ENCODE measurements at regions not wholly inside any gene's neighbourhood (a gene's known extent, or its start where the extent isn't known, plus 50 kb on each side); places are given as distances from the start of the nearest gene placed in this dataset.

- TF ChIP-seq, protein P1, sequence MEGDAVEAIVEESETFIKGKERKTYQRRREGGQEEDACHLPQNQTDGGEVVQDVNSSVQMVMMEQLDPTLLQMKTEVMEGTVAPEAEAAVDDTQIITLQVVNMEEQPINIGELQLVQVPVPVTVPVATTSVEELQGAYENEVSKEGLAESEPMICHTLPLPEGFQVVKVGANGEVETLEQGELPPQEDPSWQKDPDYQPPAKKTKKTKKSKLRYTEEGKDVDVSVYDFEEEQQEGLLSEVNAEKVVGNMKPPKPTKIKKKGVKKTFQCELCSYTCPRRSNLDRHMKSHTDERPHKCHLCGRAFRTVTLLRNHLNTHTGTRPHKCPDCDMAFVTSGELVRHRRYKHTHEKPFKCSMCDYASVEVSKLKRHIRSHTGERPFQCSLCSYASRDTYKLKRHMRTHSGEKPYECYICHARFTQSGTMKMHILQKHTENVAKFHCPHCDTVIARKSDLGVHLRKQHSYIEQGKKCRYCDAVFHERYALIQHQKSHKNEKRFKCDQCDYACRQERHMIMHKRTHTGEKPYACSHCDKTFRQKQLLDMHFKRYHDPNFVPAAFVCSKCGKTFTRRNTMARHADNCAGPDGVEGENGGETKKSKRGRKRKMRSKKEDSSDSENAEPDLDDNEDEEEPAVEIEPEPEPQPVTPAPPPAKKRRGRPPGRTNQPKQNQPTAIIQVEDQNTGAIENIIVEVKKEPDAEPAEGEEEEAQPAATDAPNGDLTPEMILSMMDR (IDR thresholded peaks at IDR 0.05) = no peak
- Mint-ChIP-seq H3K9me3 (no peaks in the 10 kb centered on the region), H3K27ac (no peak overlapping the region), H3K27me3 (no peaks in the 10 kb centered on the region), H3K4me3 (no peak overlapping the region), H3K4me1 (no peaks in the 10 kb centered on the region), H3K36me3 (ENCODE audit: low read depth) (no peaks in the 10 kb centered on the region)
- CTCF ChIA-PET = no interaction called here
- POLR2A ChIA-PET = no interaction called here
- DNase-seq (no peak), ATAC-seq (ENCODE audit: low read depth) (no peak)
- intact Hi-C loops (cut with micrococcal nuclease) = no loop called here
Observed at GRCh38 chr2:217694291-217694690, 308.5 kb downstream of the TNS1 start.

GRCh38 chr2:217693363-217693762 is 309.4 kb downstream of the TNS1 start:
- ATAC-seq (ENCODE audit: low read depth) = no peak

GRCh38 chr2:217691920-217692666 is 310.7 kb downstream of the TNS1 start:
- POLR2A ChIA-PET = no interaction called here
- ATAC-seq (ENCODE audit: low read depth) (no peak), DNase-seq (no peak)
- Mint-ChIP-seq H3K4me1 (no peaks in the 10 kb centered on the region), H3K4me3 (no peak overlapping the region), H3K9me3 (no peaks in the 10 kb centered on the region), H3K27ac (no peak overlapping the region), H3K36me3 (ENCODE audit: low read depth) (no peaks in the 10 kb centered on the region), H3K27me3 (peaks cover 5% of the 10 kb centered on the region)
- CTCF ChIA-PET = interaction anchor here (1.7 kb wide), 1 partner anchor 21 kb away, joined by 5 read pairs; no protein-coding TSS in a partner anchor
- TF ChIP-seq, protein P1 (IDR thresholded peaks at IDR 0.05) = no peak
- intact Hi-C loops (cut with micrococcal nuclease) = no loop called here

More at GRCh38 chr2:217693363-217693762, 309.4 kb downstream of the TNS1 start:
- ChIA-PET POLR2A (no interaction called here), CTCF (interaction anchor here (1.7 kb wide), 1 partner anchor 20 kb away, joined by 5 read pairs; no protein-coding TSS in a partner anchor)
- no peaks in the 10 kb centered on the region for H3K4me1 Mint-ChIP-seq
- DNase-seq = no peak
- H3K4me3 Mint-ChIP-seq = no peak overlapping the region
- H3K27ac Mint-ChIP-seq = no peak overlapping the region
- no peaks in the 10 kb centered on the region for H3K9me3 Mint-ChIP-seq
- H3K27me3 Mint-ChIP-seq = no peaks in the 10 kb centered on the region
- no peaks in the 10 kb centered on the region for H3K36me3 Mint-ChIP-seq (ENCODE audit: low read depth)
- TF ChIP-seq, protein P1 (IDR thresholded peaks at IDR 0.05) = no peak
- intact Hi-C loops (cut with micrococcal nuclease) = no loop called here

DNA sequence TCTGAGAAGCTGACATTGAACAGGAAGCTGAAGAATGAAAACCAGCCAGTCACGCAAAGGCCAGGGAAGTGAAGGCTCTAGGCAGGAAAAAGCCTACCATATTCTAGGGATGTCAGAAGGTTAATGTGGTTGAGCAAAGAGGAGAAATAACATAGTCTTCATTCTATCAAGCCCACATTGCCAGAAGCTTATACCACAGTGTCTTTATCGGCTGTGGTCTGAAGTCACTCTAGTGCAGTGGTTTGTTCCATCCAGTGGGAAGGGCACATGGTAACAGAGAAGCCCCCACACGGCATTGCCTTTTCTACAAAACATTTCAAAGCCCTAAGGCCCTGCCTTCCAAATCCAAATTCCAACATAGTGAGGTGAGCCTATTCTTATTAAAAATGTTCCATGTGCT is 311.3 kb downstream of the TNS1 start:
- intact Hi-C loops (cut with micrococcal nuclease) = no loop called here
- ATAC-seq (ENCODE audit: low read depth) (no peak), DNase-seq (no peak)
- ChIA-PET CTCF (no interaction called here), POLR2A (no interaction called here)
- Mint-ChIP-seq H3K4me1 (no peaks in the 10 kb centered on the region), H3K36me3 (ENCODE audit: low read depth) (no peaks in the 10 kb centered on the region), H3K9me3 (no peaks in the 10 kb centered on the region), H3K4me3 (no peak overlapping the region), H3K27me3 (peaks cover 5% of the 10 kb centered on the region), H3K27ac (no peak overlapping the region)
- TF ChIP-seq, protein P1 (IDR thresholded peaks at IDR 0.05) = no peak

DNA sequence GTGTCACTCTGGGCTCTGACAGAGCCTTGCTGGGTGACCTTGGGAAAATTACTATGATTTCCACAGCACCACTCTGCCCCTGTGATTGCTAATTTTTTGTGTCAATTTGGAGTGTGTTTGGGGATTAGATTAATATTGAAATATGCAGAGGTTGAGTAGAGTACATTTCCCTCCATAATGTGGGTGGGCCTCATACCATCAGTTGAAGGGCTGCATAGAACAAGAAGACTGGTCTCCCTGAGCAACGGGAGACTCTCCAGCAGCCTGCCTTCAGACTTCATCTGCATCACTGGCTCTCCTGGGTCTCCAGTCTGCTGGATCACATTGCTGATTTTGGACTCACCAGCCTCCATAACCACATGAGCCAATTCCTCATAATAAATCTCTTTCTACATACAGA is 313.7 kb downstream of the TNS1 start:
- Mint-ChIP-seq H3K27ac (no peak overlapping the region), H3K27me3 (peaks cover 5% of the 10 kb centered on the region), H3K4me1 (no peaks in the 10 kb centered on the region), H3K9me3 (no peaks in the 10 kb centered on the region), H3K36me3 (ENCODE audit: low read depth) (no peaks in the 10 kb centered on the region), H3K4me3 (no peak overlapping the region)
- ChIA-PET CTCF (no interaction called here), POLR2A (no interaction called here)
- no peak for DNase-seq
- TF ChIP-seq, protein P1 (IDR thresholded peaks at IDR 0.05) = no peak
- intact Hi-C loops (cut with micrococcal nuclease) = no loop called here
- no peak for ATAC-seq (ENCODE audit: low read depth)

Measured in activated B cell treated with CpG ODN at 0.5 μM for 24 hours (primary cell).